Ishikawa (cell line): ENCODE measurements at regions not wholly inside any gene's neighbourhood (a gene's known extent, or its start where the extent isn't known, plus 50 kb on each side); places are given as distances from the start of the nearest gene placed in this dataset.

Source experiments
- CEBPB ChIP-seq: IDR thresholded peaks from 2 replicates; pipeline ENCODE4 v1.6.1; 2012
- CREB1 ChIP-seq: IDR thresholded peaks from 2 replicates; pipeline ENCODE4 v1.6.1; 2012; ENCODE audit warnings: low read depth
- EGR1 ChIP-seq: IDR thresholded peaks from 2 replicates; pipeline ENCODE4 v1.6.1; 2012
- EP300 ChIP-seq: IDR thresholded peaks from 2 replicates; pipeline ENCODE4 v1.6.1; 2012; ENCODE audit warnings: borderline replicate concordance
- FOXM1 ChIP-seq: IDR thresholded peaks from 2 replicates; pipeline ENCODE4 v1.6.1; 2012; ENCODE audit warnings: low read depth, borderline replicate concordance
- NFIC ChIP-seq: IDR thresholded peaks from 2 replicates; pipeline ENCODE4 v1.6.1; 2012
- RAD21 ChIP-seq: IDR thresholded peaks from 2 replicates; pipeline ENCODE4 v1.6.1; 2012; ENCODE audit warnings: low read depth
- TAF1 ChIP-seq: IDR thresholded peaks from 2 replicates; pipeline ENCODE4 v1.6.1; 2012; ENCODE audit warnings: low read depth, mild to moderate bottlenecking
- TCF12 ChIP-seq: IDR thresholded peaks from 2 replicates; pipeline ENCODE4 v1.6.1; 2012; ENCODE audit warnings: low read depth
- TEAD4 ChIP-seq: IDR thresholded peaks from 2 replicates; pipeline ENCODE4 v1.6.1; 2012
- YY1 ChIP-seq: IDR thresholded peaks from 2 replicates; pipeline ENCODE4 v1.6.1; 2012; ENCODE audit warnings: low read depth
- ZBTB7A ChIP-seq: IDR thresholded peaks from 2 replicates; pipeline ENCODE4 v1.6.1; 2012; ENCODE audit warnings: low read depth
- TF ChIP-seq, protein P1 (sequence below): IDR thresholded peaks from 2 replicates; pipeline ENCODE4 v1.6.1; 2012
- TF ChIP-seq, protein P2 (sequence below): IDR thresholded peaks from 2 replicates; pipeline ENCODE4 v1.6.1; 2012; ENCODE audit warnings: low read depth, mild to moderate bottlenecking
- TF ChIP-seq, protein P3 (sequence below): IDR thresholded peaks from 2 replicates; pipeline ENCODE4 v1.6.1; 2012

- TF ChIP-seq, protein P1, sequence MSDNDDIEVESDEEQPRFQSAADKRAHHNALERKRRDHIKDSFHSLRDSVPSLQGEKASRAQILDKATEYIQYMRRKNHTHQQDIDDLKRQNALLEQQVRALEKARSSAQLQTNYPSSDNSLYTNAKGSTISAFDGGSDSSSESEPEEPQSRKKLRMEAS: no peak
These were observed 893.2 kb downstream of the BCL11A start for GRCh38 chr2:59660262-59660661.

DNA sequence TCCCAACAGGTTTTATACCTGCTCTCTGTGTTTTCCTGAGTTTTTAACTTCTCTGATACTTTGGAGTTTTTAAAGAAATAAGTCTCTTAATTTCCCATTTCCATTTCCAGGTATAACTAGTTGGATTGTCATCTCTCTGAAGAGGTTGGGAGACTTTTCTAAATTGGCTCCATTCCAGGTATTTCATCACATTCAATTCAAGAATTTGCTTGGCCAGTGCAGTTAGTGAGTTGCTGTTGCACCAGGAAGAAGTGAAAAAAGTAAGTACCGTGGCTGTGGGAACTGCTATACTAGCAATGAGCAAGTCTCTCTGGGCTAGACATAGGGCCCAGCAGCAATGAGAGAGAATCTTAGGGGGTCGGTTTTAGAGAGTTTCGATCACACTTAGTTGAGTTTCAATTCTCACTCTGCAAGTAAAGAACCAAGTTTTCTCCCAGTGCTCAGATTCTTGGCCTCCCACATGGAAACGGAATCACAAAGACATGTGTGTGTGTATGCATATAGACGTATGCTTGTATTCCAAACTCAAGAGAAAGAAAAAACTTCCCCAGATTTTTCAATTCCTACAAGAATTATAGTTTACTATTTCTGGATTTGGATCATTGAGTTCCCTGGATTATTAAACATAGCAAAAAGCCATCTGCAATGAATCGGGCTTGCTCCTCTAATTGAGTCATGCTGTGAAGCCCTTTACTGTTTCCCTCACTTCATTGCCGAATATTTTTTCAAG, 894.4 kb downstream of the BCL11A start:
- no peak for TF ChIP-seq CREB1
- TF ChIP-seq, protein P2, sequence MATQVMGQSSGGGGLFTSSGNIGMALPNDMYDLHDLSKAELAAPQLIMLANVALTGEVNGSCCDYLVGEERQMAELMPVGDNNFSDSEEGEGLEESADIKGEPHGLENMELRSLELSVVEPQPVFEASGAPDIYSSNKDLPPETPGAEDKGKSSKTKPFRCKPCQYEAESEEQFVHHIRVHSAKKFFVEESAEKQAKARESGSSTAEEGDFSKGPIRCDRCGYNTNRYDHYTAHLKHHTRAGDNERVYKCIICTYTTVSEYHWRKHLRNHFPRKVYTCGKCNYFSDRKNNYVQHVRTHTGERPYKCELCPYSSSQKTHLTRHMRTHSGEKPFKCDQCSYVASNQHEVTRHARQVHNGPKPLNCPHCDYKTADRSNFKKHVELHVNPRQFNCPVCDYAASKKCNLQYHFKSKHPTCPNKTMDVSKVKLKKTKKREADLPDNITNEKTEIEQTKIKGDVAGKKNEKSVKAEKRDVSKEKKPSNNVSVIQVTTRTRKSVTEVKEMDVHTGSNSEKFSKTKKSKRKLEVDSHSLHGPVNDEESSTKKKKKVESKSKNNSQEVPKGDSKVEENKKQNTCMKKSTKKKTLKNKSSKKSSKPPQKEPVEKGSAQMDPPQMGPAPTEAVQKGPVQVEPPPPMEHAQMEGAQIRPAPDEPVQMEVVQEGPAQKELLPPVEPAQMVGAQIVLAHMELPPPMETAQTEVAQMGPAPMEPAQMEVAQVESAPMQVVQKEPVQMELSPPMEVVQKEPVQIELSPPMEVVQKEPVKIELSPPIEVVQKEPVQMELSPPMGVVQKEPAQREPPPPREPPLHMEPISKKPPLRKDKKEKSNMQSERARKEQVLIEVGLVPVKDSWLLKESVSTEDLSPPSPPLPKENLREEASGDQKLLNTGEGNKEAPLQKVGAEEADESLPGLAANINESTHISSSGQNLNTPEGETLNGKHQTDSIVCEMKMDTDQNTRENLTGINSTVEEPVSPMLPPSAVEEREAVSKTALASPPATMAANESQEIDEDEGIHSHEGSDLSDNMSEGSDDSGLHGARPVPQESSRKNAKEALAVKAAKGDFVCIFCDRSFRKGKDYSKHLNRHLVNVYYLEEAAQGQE: no peak
- TF ChIP-seq, protein P3, sequence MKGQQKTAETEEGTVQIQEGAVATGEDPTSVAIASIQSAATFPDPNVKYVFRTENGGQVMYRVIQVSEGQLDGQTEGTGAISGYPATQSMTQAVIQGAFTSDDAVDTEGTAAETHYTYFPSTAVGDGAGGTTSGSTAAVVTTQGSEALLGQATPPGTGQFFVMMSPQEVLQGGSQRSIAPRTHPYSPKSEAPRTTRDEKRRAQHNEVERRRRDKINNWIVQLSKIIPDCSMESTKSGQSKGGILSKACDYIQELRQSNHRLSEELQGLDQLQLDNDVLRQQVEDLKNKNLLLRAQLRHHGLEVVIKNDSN: no peak
- TF ChIP-seq NFIC: no peak
- TF ChIP-seq FOXM1: no peak
- no peak for TF ChIP-seq TAF1
- no peak for TF ChIP-seq ZBTB7A
- TF ChIP-seq RAD21: no peak
- no peak for TF ChIP-seq EGR1
- TF ChIP-seq, protein P1: no peak
- no peak for TF ChIP-seq YY1
- TF ChIP-seq TEAD4: no peak
- TF ChIP-seq CEBPB: no peak
- no peak for TF ChIP-seq EP300
- no peak for TF ChIP-seq TCF12

DNA sequence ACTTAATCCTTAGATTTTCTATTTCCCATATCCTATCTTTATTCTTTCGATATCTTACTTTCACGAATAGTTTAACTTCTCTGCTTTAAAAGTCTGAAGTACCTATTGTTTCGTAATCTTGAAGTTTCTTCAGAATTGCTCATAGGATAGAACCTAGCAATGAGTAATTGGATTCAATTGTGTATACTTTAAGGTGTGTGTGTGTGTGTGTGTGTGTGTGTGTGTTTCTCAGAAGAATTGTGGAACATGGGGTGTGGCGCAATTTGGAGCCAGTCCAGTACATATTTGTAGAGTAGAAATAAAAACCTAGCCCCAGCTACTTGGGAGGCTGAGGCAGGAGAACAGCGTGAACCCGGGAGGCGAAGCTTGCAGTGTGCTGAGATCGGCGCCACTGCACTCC, 897.6 kb downstream of the BCL11A start:
- TF ChIP-seq, protein P3: no peak
- no peak for TF ChIP-seq CREB1
- TF ChIP-seq, protein P2: no peak
- no peak for TF ChIP-seq CEBPB

GRCh38 chr2:59654710-59655109, 898.7 kb downstream of the BCL11A start:
- no peak for TF ChIP-seq CEBPB
- TF ChIP-seq CREB1: no peak
- TF ChIP-seq FOXM1: no peak
- TF ChIP-seq, protein P3: no peak
- TF ChIP-seq RAD21: no peak
- TF ChIP-seq YY1: no peak
- TF ChIP-seq TAF1: no peak
- TF ChIP-seq ZBTB7A: no peak
- no peak for TF ChIP-seq EP300
- TF ChIP-seq, protein P1: no peak
- no peak for TF ChIP-seq EGR1
- TF ChIP-seq, protein P2: no peak

GRCh38 chr2:59653164-59653563, 900.3 kb downstream of the BCL11A start:
- no peak for TF ChIP-seq EP300
- TF ChIP-seq, protein P3: no peak
- TF ChIP-seq, protein P1: no peak
- TF ChIP-seq, protein P2: no peak
- no peak for TF ChIP-seq CEBPB
- TF ChIP-seq ZBTB7A: no peak
- no peak for TF ChIP-seq RAD21
- TF ChIP-seq YY1: no peak
- TF ChIP-seq NFIC: no peak
